Spleen (tissue), 11 donors: ENCODE measurements at regions not wholly inside any gene's neighbourhood (a gene's known extent, or its start where the extent isn't known, plus 50 kb on each side); places are given as distances from the start of the nearest gene placed in this dataset.
"Not testable (repeated sequence)": the region's sequence is repeated elsewhere in the genome, so short reads cannot be mapped to it uniquely, and the experiment has no call there.

Source experiments
- DNase-seq: peaks from one replicate; pipeline ENCODE4 v3.0.0-alpha.2; 2020
- H3K27ac ChIP-seq, 8 donors: fragments of 200-600 bp; sonication (generic) in 7 of 8; 1 replicate in 4 of 8; 2 replicates in 4 of 8; pipeline versions ENCODE4 v1.5.0 to v1.8.0; 2016 to 2021; ENCODE audit warnings: inconsistent platforms in 4 of 8, mild to moderate bottlenecking in 4 of 8, moderate library complexity in 1 of 8
- H3K27me3 ChIP-seq, 7 donors: fragments of 200-600 bp; sonication (generic) in 6 of 7; replicated peaks in 1 of 7; 1 replicate in 4 of 7; 2 replicates in 3 of 7; pipeline versions ENCODE4 v1.5.0 to v1.8.0; 2016 to 2021; ENCODE audit warnings: inconsistent platforms in 3 of 7, mild to moderate bottlenecking in 1 of 7
- H3K36me3 ChIP-seq, 6 donors: fragments of 200-600 bp; sonication (generic) in 5 of 6; 1 replicate in 4 of 6; 2 replicates in 2 of 6; pipeline versions ENCODE4 v1.5.0 to v1.8.0; 2016 to 2021; ENCODE audit warnings: inconsistent platforms in 2 of 6
- H3K4me1 ChIP-seq, 6 donors: fragments of 200-600 bp; sonication (generic) in 5 of 6; 1 replicate in 3 of 6; 2 replicates in 3 of 6; pipeline versions ENCODE4 v1.5.0 to v1.8.0; 2016 to 2021; ENCODE audit warnings: inconsistent platforms in 3 of 6
- H3K4me3 ChIP-seq, 8 donors: fragments of 200-600 bp; sonication (generic) in 7 of 8; 1 replicate in 4 of 8; 2 replicates in 4 of 8; pipeline versions ENCODE4 v1.5.0 to v1.8.0; 2016 to 2021; ENCODE audit warnings: inconsistent platforms in 4 of 8, mild to moderate bottlenecking in 4 of 8, moderate library complexity in 2 of 8
- H3K9me3 ChIP-seq, 8 donors: fragments of 200-600 bp; sonication (generic) in 7 of 8; 1 replicate in 4 of 8; 2 replicates in 4 of 8; pipeline versions ENCODE4 v1.5.0 to v1.8.0; 2016 to 2021; ENCODE audit warnings: inconsistent platforms in 4 of 8
- CTCF ChIP-seq, 11 experiments: fragments of 200-600 bp in 7 of 11; fragments of 450-650 bp in 4 of 11; sonication (generic) in 4 of 11; IDR thresholded peaks in 8 of 11; conservative IDR thresholded peaks in 3 of 11; 1 replicate in 7 of 11; 2 replicates in 4 of 11; pipeline versions ENCODE4 v1.4.0 to v1.8.0; 2016 to 2021; ENCODE audit warnings: antibody characterized with exemption in 11 of 11, inconsistent platforms in 4 of 11, mild to moderate bottlenecking in 1 of 11
- POLR2A ChIP-seq, 3 donors: fragments of 450-650 bp; IDR thresholded peaks; one replicate each; pipeline ENCODE4 v1.5.1; 2017; ENCODE audit warnings: antibody characterized with exemption in 3 of 3, mild to moderate bottlenecking in 1 of 3
- POLR2AphosphoS5 ChIP-seq, 3 donors: sonication (generic); formaldehyde crosslinking; IDR thresholded peaks; one replicate each; pipeline ENCODE4 v1.5.1; 2017; ENCODE audit warnings: antibody characterized with exemption in 3 of 3
- WGBS, 5 donors: extraction: QIAGEN DNeasy Blood & Tissue Kit in 3 of 5; methylation state at CpG; one replicate each; pipeline versions ENCODE4 v1.1.5 to v1.1.7; 2013 to 2018; 5-methylcytosine and 5-hydroxymethylcytosine counted together
- intact Hi-C: fragments of 100-400 bp; cut with DNase I; formaldehyde crosslinking; loops from one replicate; pipeline ENCODE4 v1.15.0; 2023; ENCODE audit warnings: low total_unique reads
- donor health status: healthy with polysubstance abuse.
- donor health status: DM: no; HTN: no; CAD: no; lungs with moderate emphysema.
- donor health status: DM: no; HTN: no; CAD: no.
- donor health status: Bipolar disorder and iron deficiency.
- donor health status: healthy.
- donor health status: DM: no; HTN: no; CAD: no.
- donor health status: DM: yes; HTN: yes; CAD: no.

GRCh38 chr2:223297788-223298187 is 245.8 kb downstream of the KCNE4 start:
- H3K9me3 ChIP-seq, result peaks cover 0 to 10% (median under 1%) of the 10 kb centered on the region in 8 donors
- H3K27me3 ChIP-seq, result no peaks in the 10 kb centered on the region
- TF ChIP-seq POLR2AphosphoS5 (IDR thresholded peaks at IDR 0.05) (no peak), POLR2A (IDR thresholded peaks at IDR 0.05) (no peak), CTCF (IDR thresholded peaks at IDR 0.05 in 8 of 11, conservative IDR thresholded peaks at IDR 0.05 in 3 of 11) (no peak)
- intact Hi-C loops, result no loop called here
- H3K36me3 ChIP-seq, result no peaks in the 10 kb centered on the region
- no peak overlapping the region for H3K27ac ChIP-seq
- no peaks in the 10 kb centered on the region for H3K4me1 ChIP-seq
- DNase-seq, result no peak
- H3K4me3 ChIP-seq, result no peak overlapping the region

- 58 to 76% (median 64%) methylated on average over 4 of the region's 4 CpGs for WGBS, 5 donors
- H3K36me3 ChIP-seq, H3K27me3 ChIP-seq, H3K4me1 ChIP-seq, H3K27ac ChIP-seq, DNase-seq, intact Hi-C loops, H3K4me3 ChIP-seq, H3K9me3 ChIP-seq: not testable (repeated sequence)
Measured at GRCh38 chr2:223298329-223298728, 246.3 kb downstream of the KCNE4 start.

GRCh38 chr2:223300326-223300725 is 248.3 kb downstream of the KCNE4 start:
- Histone ChIP-seq H3K27ac (no peak overlapping the region), H3K4me1 (no peaks in the 10 kb centered on the region), H3K9me3 (no peaks in the 10 kb centered on the region), H3K27me3 (no peaks in the 10 kb centered on the region), H3K4me3 (no peak overlapping the region), H3K36me3 (no peaks in the 10 kb centered on the region)
- WGBS, 5 donors, result 81 to 98% (median 93%) methylated on average over 4 of the region's 4 CpGs
- TF ChIP-seq POLR2A (IDR thresholded peaks at IDR 0.05) (no peak), POLR2AphosphoS5 (IDR thresholded peaks at IDR 0.05) (no peak), CTCF (IDR thresholded peaks at IDR 0.05 in 8 of 11, conservative IDR thresholded peaks at IDR 0.05 in 3 of 11) (no peak)
- intact Hi-C loops, result no loop called here
- no peak for DNase-seq

- intact Hi-C loops, result no loop called here
- H3K4me3 ChIP-seq, result no peak overlapping the region
- no peak for DNase-seq
- no peak overlapping the region for H3K27ac ChIP-seq
- no peaks in the 10 kb centered on the region for H3K36me3 ChIP-seq
- TF ChIP-seq POLR2A (IDR thresholded peaks at IDR 0.05) (no peak), POLR2AphosphoS5 (IDR thresholded peaks at IDR 0.05) (no peak), CTCF (IDR thresholded peaks at IDR 0.05 in 8 of 11, conservative IDR thresholded peaks at IDR 0.05 in 3 of 11) (peak in 1 of 11 experiments; percentile 9)
- WGBS, 5 donors, result 52 to 66% (median 58%) methylated on average over 3 of the region's 3 CpGs
- no peaks in the 10 kb centered on the region for H3K27me3 ChIP-seq
- no peaks in the 10 kb centered on the region for H3K9me3 ChIP-seq
- H3K4me1 ChIP-seq, result no peaks in the 10 kb centered on the region
Measured at GRCh38 chr2:223306371-223306770, 254.4 kb downstream of the KCNE4 start.
